NB4 (cell line): ENCODE measurements at regions not wholly inside any gene's neighbourhood (a gene's known extent, or its start where the extent isn't known, plus 50 kb on each side); places are given as distances from the start of the nearest gene placed in this dataset.

Source experiments
- DNase-seq: peaks from one replicate; pipeline ENCODE4 v3.0.0; 2010; ENCODE audit warnings: low read depth
- H3K4me3 ChIP-seq: one replicate; pipeline ENCODE4 v1.5.1; 2011; ENCODE audit warnings: mild to moderate bottlenecking, low read depth, low read length, moderate library complexity
- MAX ChIP-seq: IDR thresholded peaks from 2 replicates; pipeline ENCODE4 v1.6.1; 2011; ENCODE audit warnings: low read depth, low read length
- MYC ChIP-seq: IDR thresholded peaks from 2 replicates; pipeline ENCODE4 v1.6.1; 2011; ENCODE audit warnings: low read depth, low read length
- POLR2A ChIP-seq: IDR thresholded peaks from 2 replicates; pipeline ENCODE4 v1.6.1; 2011; ENCODE audit warnings: mild to moderate bottlenecking; ENCODE audit not compliant: insufficient read length; ENCODE audit errors: extremely low read depth
- TF ChIP-seq, protein P1 (sequence below): IDR thresholded peaks from one replicate; pipeline ENCODE4 v1.5.1; 2012; ENCODE audit warnings: low read depth, low read length

GRCh38 chr20:56870271-56870670 lies 241.2 kb downstream of the TFAP2C start:
- no peak for TF ChIP-seq POLR2A
- no peak for TF ChIP-seq MYC
- no peak for TF ChIP-seq MAX
- TF ChIP-seq, protein P1, sequence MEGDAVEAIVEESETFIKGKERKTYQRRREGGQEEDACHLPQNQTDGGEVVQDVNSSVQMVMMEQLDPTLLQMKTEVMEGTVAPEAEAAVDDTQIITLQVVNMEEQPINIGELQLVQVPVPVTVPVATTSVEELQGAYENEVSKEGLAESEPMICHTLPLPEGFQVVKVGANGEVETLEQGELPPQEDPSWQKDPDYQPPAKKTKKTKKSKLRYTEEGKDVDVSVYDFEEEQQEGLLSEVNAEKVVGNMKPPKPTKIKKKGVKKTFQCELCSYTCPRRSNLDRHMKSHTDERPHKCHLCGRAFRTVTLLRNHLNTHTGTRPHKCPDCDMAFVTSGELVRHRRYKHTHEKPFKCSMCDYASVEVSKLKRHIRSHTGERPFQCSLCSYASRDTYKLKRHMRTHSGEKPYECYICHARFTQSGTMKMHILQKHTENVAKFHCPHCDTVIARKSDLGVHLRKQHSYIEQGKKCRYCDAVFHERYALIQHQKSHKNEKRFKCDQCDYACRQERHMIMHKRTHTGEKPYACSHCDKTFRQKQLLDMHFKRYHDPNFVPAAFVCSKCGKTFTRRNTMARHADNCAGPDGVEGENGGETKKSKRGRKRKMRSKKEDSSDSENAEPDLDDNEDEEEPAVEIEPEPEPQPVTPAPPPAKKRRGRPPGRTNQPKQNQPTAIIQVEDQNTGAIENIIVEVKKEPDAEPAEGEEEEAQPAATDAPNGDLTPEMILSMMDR: no peak
- peak; percentile 32 for DNase-seq
- H3K4me3 ChIP-seq: no peak overlapping the region

DNA sequence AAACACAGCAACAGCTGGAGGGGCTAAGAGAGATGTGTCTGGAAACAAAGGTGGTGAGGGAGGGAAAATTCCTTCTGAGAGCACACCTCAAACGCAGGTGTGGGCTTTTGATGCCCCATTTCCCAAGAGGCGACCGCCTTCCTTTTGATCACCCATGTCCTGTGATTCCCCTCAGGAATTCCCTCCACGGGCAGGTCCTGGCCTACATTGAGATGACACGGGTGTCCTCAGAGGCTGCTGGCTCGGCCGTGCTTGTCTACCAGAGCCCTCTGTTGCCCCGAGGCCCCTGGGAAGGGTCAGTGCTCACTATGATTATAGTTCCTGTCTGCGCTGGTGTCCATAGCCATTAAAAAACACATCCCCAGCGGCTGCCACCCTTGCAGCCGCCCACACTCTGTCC lies 242.6 kb downstream of the TFAP2C start:
- TF ChIP-seq POLR2A (no peak), MYC (no peak), MAX (no peak)
- TF ChIP-seq, protein P1: no peak
- no peak overlapping the region for H3K4me3 ChIP-seq

GRCh38 chr20:56872620-56873458 lies 243.7 kb downstream of the TFAP2C start:
- TF ChIP-seq POLR2A (no peak), MAX (no peak), MYC (no peak)
- TF ChIP-seq, protein P1: no peak
- no peak overlapping the region for H3K4me3 ChIP-seq
- DNase-seq: peak; percentile 30

More for the DNA sequence above, 242.6 kb downstream of the TFAP2C start:
- no peak for DNase-seq

DNA sequence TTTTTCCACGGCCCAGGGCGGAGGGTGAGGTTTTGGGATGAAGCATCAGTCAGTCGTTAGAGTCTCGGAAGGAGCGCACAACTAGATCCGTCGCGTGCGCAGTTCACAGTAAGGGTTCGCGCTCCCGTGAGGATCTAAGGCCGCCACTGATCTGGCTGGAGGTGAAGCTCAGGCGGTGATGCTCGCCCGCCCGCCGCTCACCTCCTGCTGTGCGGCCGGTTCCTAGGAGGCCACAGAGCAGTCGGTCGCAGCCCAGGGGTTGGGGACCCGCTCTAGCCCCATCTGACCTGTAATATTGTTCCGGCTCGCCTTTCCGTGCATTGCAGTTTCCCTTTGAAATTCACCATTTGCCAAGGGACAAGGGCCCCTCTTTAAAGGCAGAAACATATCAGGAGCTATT lies 244.7 kb downstream of the TFAP2C start:
- H3K4me3 ChIP-seq: no peak overlapping the region
- no peak for TF ChIP-seq MYC
- TF ChIP-seq, protein P1: no peak
- TF ChIP-seq MAX: no peak
- no peak for TF ChIP-seq POLR2A
- DNase-seq: no peak

GRCh38 chr20:56875052-56875659 lies 246.1 kb downstream of the TFAP2C start:
- H3K4me3 ChIP-seq: no peak overlapping the region
- TF ChIP-seq POLR2A: no peak
- no peak for TF ChIP-seq MAX
- TF ChIP-seq, protein P1: no peak
- no peak for TF ChIP-seq MYC
- DNase-seq: peak; percentile 67
